Uterus (tissue), 3 donors: ENCODE measurements at regions not wholly inside any gene's neighbourhood (a gene's known extent, or its start where the extent isn't known, plus 50 kb on each side); places are given as distances from the start of the nearest gene placed in this dataset.
"Not testable (repeated sequence)": the region's sequence is repeated elsewhere in the genome, so short reads cannot be mapped to it uniquely, and the experiment has no call there.

Experiments
- DNase-seq, 2 donors: peaks; one replicate each; pipeline ENCODE4 v3.0.0-alpha.2; 2019 to 2020
- H3K27ac ChIP-seq, 2 donors: fragments of 200-600 bp; sonication (generic); 1 replicate in 1 of 2; 2 replicates in 1 of 2; pipeline ENCODE4 v1.5.1; 2016 to 2018
- H3K27me3 ChIP-seq, 2 donors: fragments of 200-600 bp; sonication (generic); one replicate each; pipeline ENCODE4 v1.5.1; 2018 to 2019; ENCODE audit warnings: control low read depth in 1 of 2
- H3K36me3 ChIP-seq, 2 donors: fragments of 200-600 bp; sonication (generic); one replicate each; pipeline ENCODE4 v1.5.1; 2019; ENCODE audit warnings: control low read depth in 1 of 2
- H3K4me1 ChIP-seq, 2 donors: fragments of 200-600 bp; sonication (generic); one replicate each; pipeline ENCODE4 v1.5.1; 2018 to 2019; ENCODE audit warnings: control low read depth in 1 of 2
- H3K4me3 ChIP-seq, 2 donors: fragments of 200-600 bp; sonication (generic); 1 replicate in 1 of 2; 2 replicates in 1 of 2; pipeline ENCODE4 v1.5.1; 2018 to 2019; ENCODE audit warnings: mild to moderate bottlenecking in 1 of 2
- H3K9me3 ChIP-seq, 2 donors: fragments of 200-600 bp; sonication (generic); one replicate each; pipeline ENCODE4 v1.5.1; 2019; ENCODE audit warnings: control low read depth in 1 of 2
- POLR2A ChIP-seq, 2 donors: fragments of 450-650 bp; IDR thresholded peaks; one replicate each; pipeline ENCODE4 v1.6.1; 2016; ENCODE audit warnings: antibody characterized with exemption in 2 of 2, mild to moderate bottlenecking in 1 of 2, moderate library complexity in 1 of 2
- intact Hi-C: fragments of 100-400 bp; cut with DNase I; formaldehyde crosslinking; loops from one replicate; pipeline ENCODE4 v1.15.1; 2023; ENCODE audit warnings: low total_unique reads
- TF ChIP-seq, protein P1 (sequence below), 4 experiments: fragments of 200-600 bp in 2 of 4; fragments of 450-650 bp in 2 of 4; sonication (generic) in 2 of 4; IDR thresholded peaks; one replicate each; pipeline ENCODE4 v1.5.1; 2016 to 2019; ENCODE audit warnings: antibody characterized with exemption in 4 of 4, mild to moderate bottlenecking in 2 of 4, moderate library complexity in 1 of 4
- donor health status: DM: yes; HTN: yes; CAD: no.

- Histone ChIP-seq H3K36me3 (no peaks in the 10 kb centered on the region), H3K4me3 (no peak overlapping the region), H3K9me3 (no peaks in the 10 kb centered on the region), H3K4me1 (no peaks in the 10 kb centered on the region), H3K27ac (no peak overlapping the region), H3K27me3 (no peaks in the 10 kb centered on the region)
- DNase-seq: no peak
- no peak for TF ChIP-seq POLR2A (IDR thresholded peaks at IDR 0.05)
- TF ChIP-seq, protein P1, sequence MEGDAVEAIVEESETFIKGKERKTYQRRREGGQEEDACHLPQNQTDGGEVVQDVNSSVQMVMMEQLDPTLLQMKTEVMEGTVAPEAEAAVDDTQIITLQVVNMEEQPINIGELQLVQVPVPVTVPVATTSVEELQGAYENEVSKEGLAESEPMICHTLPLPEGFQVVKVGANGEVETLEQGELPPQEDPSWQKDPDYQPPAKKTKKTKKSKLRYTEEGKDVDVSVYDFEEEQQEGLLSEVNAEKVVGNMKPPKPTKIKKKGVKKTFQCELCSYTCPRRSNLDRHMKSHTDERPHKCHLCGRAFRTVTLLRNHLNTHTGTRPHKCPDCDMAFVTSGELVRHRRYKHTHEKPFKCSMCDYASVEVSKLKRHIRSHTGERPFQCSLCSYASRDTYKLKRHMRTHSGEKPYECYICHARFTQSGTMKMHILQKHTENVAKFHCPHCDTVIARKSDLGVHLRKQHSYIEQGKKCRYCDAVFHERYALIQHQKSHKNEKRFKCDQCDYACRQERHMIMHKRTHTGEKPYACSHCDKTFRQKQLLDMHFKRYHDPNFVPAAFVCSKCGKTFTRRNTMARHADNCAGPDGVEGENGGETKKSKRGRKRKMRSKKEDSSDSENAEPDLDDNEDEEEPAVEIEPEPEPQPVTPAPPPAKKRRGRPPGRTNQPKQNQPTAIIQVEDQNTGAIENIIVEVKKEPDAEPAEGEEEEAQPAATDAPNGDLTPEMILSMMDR (IDR thresholded peaks at IDR 0.05): no peak
- intact Hi-C loops: no loop called here
These were observed 204.6 kb upstream of the KCNH7 start for GRCh38 chr2:163043201-163043600.

- no peaks in the 10 kb centered on the region for H3K27me3 ChIP-seq
- no peak overlapping the region for H3K27ac ChIP-seq
- H3K4me1 ChIP-seq: no peaks in the 10 kb centered on the region
- TF ChIP-seq, protein P1 (IDR thresholded peaks at IDR 0.05): no peak
- TF ChIP-seq POLR2A (IDR thresholded peaks at IDR 0.05): no peak
- no peaks in the 10 kb centered on the region for H3K36me3 ChIP-seq
- intact Hi-C loops: no loop called here
- no peaks in the 10 kb centered on the region for H3K9me3 ChIP-seq
- no peak overlapping the region for H3K4me3 ChIP-seq
- no peak for DNase-seq
These were observed 200.7 kb upstream of the KCNH7 start for GRCh38 chr2:163039266-163039665.

DNA sequence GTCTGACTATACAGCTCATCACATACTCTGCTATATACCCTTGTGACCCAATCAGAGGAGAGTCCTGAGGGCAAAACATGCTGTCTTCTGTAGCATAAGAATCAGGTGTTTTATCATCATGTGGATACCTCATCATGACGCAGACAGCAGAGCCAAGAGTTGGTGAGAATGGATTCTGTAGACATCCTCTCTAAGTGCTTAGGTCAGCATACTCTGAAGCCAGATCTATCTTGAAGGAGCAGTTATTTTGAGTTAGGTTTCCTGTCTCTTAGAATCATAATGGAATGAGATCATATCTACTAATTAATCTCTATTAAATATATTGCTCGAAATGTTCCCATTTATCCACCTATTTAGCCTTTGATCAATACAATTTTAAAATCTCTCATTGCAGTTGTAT, 190.2 kb upstream of the KCNH7 start:
- intact Hi-C loops: no loop called here
- H3K4me3 ChIP-seq: no peak overlapping the region
- H3K27me3 ChIP-seq: no peaks in the 10 kb centered on the region
- TF ChIP-seq, protein P1 (IDR thresholded peaks at IDR 0.05): no peak
- no peak for TF ChIP-seq POLR2A (IDR thresholded peaks at IDR 0.05)
- no peak overlapping the region for H3K27ac ChIP-seq
- no peaks in the 10 kb centered on the region for H3K9me3 ChIP-seq
- no peak for DNase-seq
- no peaks in the 10 kb centered on the region for H3K4me1 ChIP-seq
- H3K36me3 ChIP-seq: no peaks in the 10 kb centered on the region

- H3K27ac ChIP-seq, H3K4me3 ChIP-seq, DNase-seq, H3K4me1 ChIP-seq, H3K27me3 ChIP-seq, intact Hi-C loops, H3K9me3 ChIP-seq, H3K36me3 ChIP-seq: not testable (repeated sequence)
These were observed 187.7 kb upstream of the KCNH7 start for GRCh38 chr2:163026136-163026775.

GRCh38 chr2:163016882-163017281, 178.3 kb upstream of the KCNH7 start:
- H3K9me3 ChIP-seq, H3K27me3 ChIP-seq, H3K4me3 ChIP-seq, intact Hi-C loops, H3K36me3 ChIP-seq, H3K27ac ChIP-seq, DNase-seq, H3K4me1 ChIP-seq: not testable (repeated sequence)

DNA sequence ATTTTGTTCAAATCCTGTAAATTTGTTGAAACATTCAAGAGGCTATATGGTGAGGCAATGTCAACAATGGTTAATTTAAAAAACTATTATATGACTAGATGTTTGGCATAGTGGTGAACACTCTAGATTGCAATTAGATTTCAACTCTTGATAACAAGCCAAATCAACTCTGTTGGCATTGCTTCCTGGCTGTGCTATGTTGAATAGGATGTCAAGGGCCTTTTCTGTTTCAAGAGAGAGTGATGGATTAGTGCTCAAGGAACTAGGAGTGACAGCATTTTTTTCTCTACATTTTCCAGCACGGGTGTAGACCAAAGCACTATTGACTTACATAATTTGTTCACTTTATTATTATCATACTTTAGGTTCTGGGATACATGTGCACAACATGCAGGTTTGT, 172.4 kb upstream of the KCNH7 start:
- H3K4me3 ChIP-seq: no peak overlapping the region
- H3K27ac ChIP-seq: no peak overlapping the region
- H3K9me3 ChIP-seq: no peaks in the 10 kb centered on the region
- intact Hi-C loops: no loop called here
- TF ChIP-seq, protein P1 (IDR thresholded peaks at IDR 0.05): no peak
- no peak for TF ChIP-seq POLR2A (IDR thresholded peaks at IDR 0.05)
- no peak for DNase-seq
- H3K27me3 ChIP-seq: no peaks in the 10 kb centered on the region
- H3K36me3 ChIP-seq: no peaks in the 10 kb centered on the region
- H3K4me1 ChIP-seq: no peaks in the 10 kb centered on the region
